Uterus (tissue), 3 donors: ENCODE measurements at regions not wholly inside any gene's neighbourhood (a gene's known extent, or its start where the extent isn't known, plus 50 kb on each side); places are given as distances from the start of the nearest gene placed in this dataset.

Experiments used
- DNase-seq, 2 donors: peaks; one replicate each; pipeline ENCODE4 v3.0.0-alpha.2; 2019 to 2020
- H3K27ac ChIP-seq, 2 donors: fragments of 200-600 bp; sonication (generic); 1 replicate in 1 of 2; 2 replicates in 1 of 2; pipeline ENCODE4 v1.5.1; 2016 to 2018
- H3K27me3 ChIP-seq, 2 donors: fragments of 200-600 bp; sonication (generic); one replicate each; pipeline ENCODE4 v1.5.1; 2018 to 2019; ENCODE audit warnings: control low read depth in 1 of 2
- H3K36me3 ChIP-seq, 2 donors: fragments of 200-600 bp; sonication (generic); one replicate each; pipeline ENCODE4 v1.5.1; 2019; ENCODE audit warnings: control low read depth in 1 of 2
- H3K4me1 ChIP-seq, 2 donors: fragments of 200-600 bp; sonication (generic); one replicate each; pipeline ENCODE4 v1.5.1; 2018 to 2019; ENCODE audit warnings: control low read depth in 1 of 2
- H3K4me3 ChIP-seq, 2 donors: fragments of 200-600 bp; sonication (generic); 1 replicate in 1 of 2; 2 replicates in 1 of 2; pipeline ENCODE4 v1.5.1; 2018 to 2019; ENCODE audit warnings: mild to moderate bottlenecking in 1 of 2
- H3K9me3 ChIP-seq, 2 donors: fragments of 200-600 bp; sonication (generic); one replicate each; pipeline ENCODE4 v1.5.1; 2019; ENCODE audit warnings: control low read depth in 1 of 2
- CTCF ChIP-seq, 4 experiments: fragments of 200-600 bp in 2 of 4; fragments of 450-650 bp in 2 of 4; sonication (generic) in 2 of 4; IDR thresholded peaks; one replicate each; pipeline ENCODE4 v1.5.1; 2016 to 2019; ENCODE audit warnings: antibody characterized with exemption in 4 of 4, mild to moderate bottlenecking in 2 of 4, moderate library complexity in 1 of 4
- POLR2A ChIP-seq, 2 donors: fragments of 450-650 bp; IDR thresholded peaks; one replicate each; pipeline ENCODE4 v1.6.1; 2016; ENCODE audit warnings: antibody characterized with exemption in 2 of 2, mild to moderate bottlenecking in 1 of 2, moderate library complexity in 1 of 2
- intact Hi-C: fragments of 100-400 bp; cut with DNase I; formaldehyde crosslinking; loops from one replicate; pipeline ENCODE4 v1.15.1; 2023; ENCODE audit warnings: low total_unique reads
- donor health status: DM: yes; HTN: yes; CAD: no.

- intact Hi-C loops = no loop called here
- Histone ChIP-seq H3K27me3 (no peaks in the 10 kb centered on the region), H3K4me3 (no peak overlapping the region), H3K9me3 (no peaks in the 10 kb centered on the region), H3K27ac (no peak overlapping the region), H3K36me3 (no peaks in the 10 kb centered on the region), H3K4me1 (no peaks in the 10 kb centered on the region)
- TF ChIP-seq CTCF (IDR thresholded peaks at IDR 0.05) = no peak
- no peak for TF ChIP-seq POLR2A (IDR thresholded peaks at IDR 0.05)
- DNase-seq = no peak
Measured at GRCh38 chr3:77807312-77807711, 767.4 kb downstream of the ROBO2 start.

- no peaks in the 10 kb centered on the region for H3K4me1 ChIP-seq
- TF ChIP-seq CTCF (IDR thresholded peaks at IDR 0.05) (no peak), POLR2A (IDR thresholded peaks at IDR 0.05) (no peak)
- H3K27ac ChIP-seq = no peak overlapping the region
- H3K9me3 ChIP-seq = no peaks in the 10 kb centered on the region
- no peaks in the 10 kb centered on the region for H3K36me3 ChIP-seq
- no peak for DNase-seq
- no peak overlapping the region for H3K4me3 ChIP-seq
- no peaks in the 10 kb centered on the region for H3K27me3 ChIP-seq
- intact Hi-C loops = no loop called here
Measured at GRCh38 chr3:77814845-77815244, 774.9 kb downstream of the ROBO2 start.

GRCh38 chr3:77815467-77815866 is 775.6 kb downstream of the ROBO2 start:
- Histone ChIP-seq H3K4me3 (no peak overlapping the region), H3K27ac (no peak overlapping the region), H3K36me3 (no peaks in the 10 kb centered on the region), H3K4me1 (no peaks in the 10 kb centered on the region), H3K9me3 (no peaks in the 10 kb centered on the region), H3K27me3 (no peaks in the 10 kb centered on the region)
- intact Hi-C loops = no loop called here
- TF ChIP-seq CTCF (IDR thresholded peaks at IDR 0.05) = no peak
- no peak for TF ChIP-seq POLR2A (IDR thresholded peaks at IDR 0.05)
- DNase-seq = no peak

GRCh38 chr3:77816366-77816765 is 776.5 kb downstream of the ROBO2 start:
- H3K9me3 ChIP-seq = no peaks in the 10 kb centered on the region
- DNase-seq = no peak
- intact Hi-C loops = no loop called here
- no peaks in the 10 kb centered on the region for H3K36me3 ChIP-seq
- no peak overlapping the region for H3K27ac ChIP-seq
- no peak overlapping the region for H3K4me3 ChIP-seq
- no peaks in the 10 kb centered on the region for H3K27me3 ChIP-seq
- H3K4me1 ChIP-seq = no peaks in the 10 kb centered on the region
- TF ChIP-seq CTCF (IDR thresholded peaks at IDR 0.05) = no peak
- no peak for TF ChIP-seq POLR2A (IDR thresholded peaks at IDR 0.05)

GRCh38 chr3:77825001-77825827 is 785.3 kb downstream of the ROBO2 start:
- no peak for TF ChIP-seq CTCF (IDR thresholded peaks at IDR 0.05)
- no peak for TF ChIP-seq POLR2A (IDR thresholded peaks at IDR 0.05)
- no peaks in the 10 kb centered on the region for H3K27me3 ChIP-seq
- DNase-seq = no peak
- H3K4me3 ChIP-seq = no peak overlapping the region
- no peaks in the 10 kb centered on the region for H3K4me1 ChIP-seq
- H3K27ac ChIP-seq = no peak overlapping the region
- intact Hi-C loops = no loop called here
- H3K36me3 ChIP-seq = no peaks in the 10 kb centered on the region
- no peaks in the 10 kb centered on the region for H3K9me3 ChIP-seq
